AG04450 (cell line): ENCODE measurements at regions not wholly inside any gene's neighbourhood (a gene's known extent, or its start where the extent isn't known, plus 50 kb on each side); places are given as distances from the start of the nearest gene placed in this dataset.

Experiments
- CTCF ChIA-PET: fragments of 300-600, 350-600 bp; formaldehyde crosslinking; extraction: SDS; loops from one replicate; lab custom pipeline; 2022; ENCODE audit warnings: antibody characterized with exemption, inconsistent platforms; lab: Charles Lee
- POLR2A ChIA-PET: fragments of 350-600 bp; formaldehyde crosslinking; extraction: SDS; loops from one replicate; lab custom pipeline; 2021; ENCODE audit warnings: antibody characterized with exemption, inconsistent platforms; lab: Yijun Ruan, JAX
- DNase-seq: peaks from one replicate; pipeline ENCODE4 v3.0.0-alpha.2; 2011; ENCODE audit warnings: low read depth, low spot score
- H3K27ac ChIP-seq: one replicate; pipeline ENCODE4 v1.5.1; 2012; ENCODE audit warnings: low read depth, low read length, control low read depth
- H3K27me3 ChIP-seq: one replicate; pipeline ENCODE4 v1.6.0; 2012; ENCODE audit warnings: low read length; ENCODE audit not compliant: control insufficient read depth, insufficient read depth
- H3K4me3 ChIP-seq: 2 replicates; pipeline ENCODE4 v1.5.1; 2011; ENCODE audit warnings: mild to moderate bottlenecking, low read depth, low read length, control low read depth
- H3K9me3 ChIP-seq: 2 replicates; pipeline ENCODE4 v1.5.1; 2012; ENCODE audit warnings: low read length; ENCODE audit not compliant: control insufficient read depth, insufficient read depth
- TF ChIP-seq, protein P1 (sequence below): IDR thresholded peaks from 2 replicates; pipeline ENCODE4 v1.5.1; 2011; ENCODE audit warnings: low read depth, low read length, control low read depth, inconsistent platforms

DNA sequence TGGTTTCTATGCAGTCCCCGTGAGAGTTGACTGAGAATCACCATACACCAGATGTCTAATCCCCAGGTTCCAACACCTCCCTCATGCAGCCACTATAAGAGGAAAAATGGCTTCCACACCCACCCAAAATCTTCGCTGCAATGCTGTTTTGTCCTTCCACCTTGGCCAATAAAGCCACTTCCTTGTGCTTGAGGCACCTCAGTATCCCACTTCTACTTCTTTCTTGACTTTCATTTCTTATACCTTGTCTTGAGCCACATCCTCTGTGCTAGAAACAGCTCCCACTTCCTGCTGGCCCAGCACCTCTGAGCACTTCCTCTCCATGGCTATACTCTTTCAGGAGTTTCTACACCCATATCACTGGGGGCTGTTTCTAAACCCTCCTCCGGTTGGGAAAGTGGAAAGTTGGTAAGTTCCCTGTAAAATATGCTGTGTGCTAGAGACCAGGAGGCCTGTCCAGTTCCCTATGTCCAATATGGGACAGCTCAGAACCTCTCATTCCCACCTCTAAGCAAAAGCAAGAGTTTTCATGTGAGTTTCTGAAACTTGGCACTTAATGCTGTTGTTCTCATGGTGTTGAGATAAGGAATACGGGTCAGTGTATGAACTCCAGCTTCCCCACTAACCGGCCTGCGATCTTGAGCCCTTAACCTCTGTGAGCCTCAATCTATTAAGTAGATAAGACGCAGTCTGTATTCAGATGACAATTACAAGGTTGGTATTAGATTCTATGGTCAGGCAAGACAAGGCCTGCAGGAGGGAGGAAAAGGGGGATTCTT, 209.1 kb upstream of the ID2 start:
- TF ChIP-seq, protein P1, sequence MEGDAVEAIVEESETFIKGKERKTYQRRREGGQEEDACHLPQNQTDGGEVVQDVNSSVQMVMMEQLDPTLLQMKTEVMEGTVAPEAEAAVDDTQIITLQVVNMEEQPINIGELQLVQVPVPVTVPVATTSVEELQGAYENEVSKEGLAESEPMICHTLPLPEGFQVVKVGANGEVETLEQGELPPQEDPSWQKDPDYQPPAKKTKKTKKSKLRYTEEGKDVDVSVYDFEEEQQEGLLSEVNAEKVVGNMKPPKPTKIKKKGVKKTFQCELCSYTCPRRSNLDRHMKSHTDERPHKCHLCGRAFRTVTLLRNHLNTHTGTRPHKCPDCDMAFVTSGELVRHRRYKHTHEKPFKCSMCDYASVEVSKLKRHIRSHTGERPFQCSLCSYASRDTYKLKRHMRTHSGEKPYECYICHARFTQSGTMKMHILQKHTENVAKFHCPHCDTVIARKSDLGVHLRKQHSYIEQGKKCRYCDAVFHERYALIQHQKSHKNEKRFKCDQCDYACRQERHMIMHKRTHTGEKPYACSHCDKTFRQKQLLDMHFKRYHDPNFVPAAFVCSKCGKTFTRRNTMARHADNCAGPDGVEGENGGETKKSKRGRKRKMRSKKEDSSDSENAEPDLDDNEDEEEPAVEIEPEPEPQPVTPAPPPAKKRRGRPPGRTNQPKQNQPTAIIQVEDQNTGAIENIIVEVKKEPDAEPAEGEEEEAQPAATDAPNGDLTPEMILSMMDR = no peak
- Histone ChIP-seq H3K4me3 (no peak overlapping the region), H3K27ac (no peak overlapping the region), H3K27me3 (peaks cover 2% of the 10 kb centered on the region), H3K9me3 (no peaks in the 10 kb centered on the region)
- no peak for DNase-seq
- ChIA-PET POLR2A (no interaction called here), CTCF (no interaction called here)

DNA sequence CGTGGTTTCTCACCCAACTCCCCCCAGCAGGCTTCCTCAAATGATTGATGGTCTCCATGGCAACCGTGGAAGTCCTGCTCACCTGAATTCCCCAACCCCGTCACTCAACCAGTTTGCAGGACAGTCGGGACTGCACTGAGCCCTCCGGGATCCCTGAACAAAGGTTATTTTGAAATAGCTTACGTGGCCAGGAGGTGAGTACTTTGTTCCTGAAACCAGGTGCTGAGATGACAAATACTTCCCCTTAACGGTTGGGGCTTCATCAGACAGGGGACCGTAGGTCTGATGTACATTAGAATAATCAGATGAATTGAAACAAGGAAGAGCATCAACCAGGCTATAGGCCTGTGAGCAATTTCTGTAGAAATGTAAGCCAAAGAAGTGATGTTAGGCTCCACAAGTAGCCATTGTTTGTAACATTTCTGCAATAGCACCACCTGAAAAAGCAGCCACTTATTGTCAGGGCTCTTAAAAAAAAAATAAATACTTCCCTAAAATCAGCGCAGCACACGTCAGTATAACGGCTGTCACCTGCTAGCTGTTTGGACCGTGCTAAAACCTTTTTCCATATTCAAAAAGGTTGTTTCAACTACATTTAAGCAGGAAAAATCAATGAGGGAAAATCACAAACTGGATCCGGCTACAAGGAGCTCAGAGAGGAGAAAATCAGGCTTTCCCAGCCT, 206.4 kb upstream of the ID2 start:
- CTCF ChIA-PET = interaction anchor here (0.7 kb wide), 1 partner anchor 84 kb away, joined by 4 read pairs; no protein-coding TSS in a partner anchor

DNA sequence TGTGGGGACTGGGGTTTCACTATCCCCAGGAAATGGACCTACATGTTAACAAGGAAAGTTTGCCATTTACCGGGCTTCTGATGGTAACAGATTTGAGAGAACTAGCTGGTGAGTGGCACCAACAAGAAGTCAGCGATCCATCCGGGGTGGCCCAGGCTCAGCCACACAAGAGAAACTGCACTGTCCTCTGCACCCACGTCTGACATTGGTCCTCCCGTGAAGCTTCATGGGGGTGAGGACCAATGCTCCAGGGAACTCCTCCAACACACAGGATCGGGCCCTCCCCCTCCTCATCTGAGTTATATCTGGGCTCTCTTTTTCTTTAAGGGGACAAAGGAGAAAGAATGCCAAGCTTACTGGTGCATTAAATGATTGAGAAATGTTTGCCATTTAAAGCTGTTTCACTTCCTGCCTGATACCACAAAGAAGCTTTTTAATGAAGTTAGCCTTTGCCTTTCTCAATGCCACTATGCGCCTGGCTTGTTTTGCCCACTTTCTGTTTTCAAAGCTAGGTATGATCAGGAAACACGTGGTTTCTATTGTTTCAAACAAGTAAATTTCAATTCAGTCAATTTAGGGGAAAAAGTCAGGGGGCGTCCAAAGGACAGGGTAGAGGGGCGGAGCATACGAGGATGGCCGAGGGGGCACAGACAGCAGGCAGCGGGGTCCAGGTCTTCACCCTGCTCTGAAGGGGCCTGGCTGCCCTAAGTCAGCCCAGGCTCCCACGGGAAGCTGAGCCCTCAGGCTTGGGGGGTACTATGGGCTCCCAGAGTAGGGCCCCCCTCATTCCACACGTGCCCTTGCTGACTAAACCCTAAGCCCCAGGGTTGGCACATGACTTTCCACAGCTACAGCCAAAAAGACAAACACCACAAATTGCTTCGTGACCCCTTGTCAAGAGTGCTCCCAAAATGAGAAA, 204.0 kb upstream of the ID2 start:
- Histone ChIP-seq H3K9me3 (no peaks in the 10 kb centered on the region), H3K27me3 (no peaks in the 10 kb centered on the region), H3K27ac (no peak overlapping the region), H3K4me3 (no peak overlapping the region)
- no peak for DNase-seq
- TF ChIP-seq, protein P1 = no peak
- ChIA-PET POLR2A (no interaction called here), CTCF (no interaction called here)

More for the DNA sequence above, 206.4 kb upstream of the ID2 start:
- H3K4me3 ChIP-seq = no peak overlapping the region
- no peak for DNase-seq
- peaks cover 2% of the 10 kb centered on the region for H3K27me3 ChIP-seq
- POLR2A ChIA-PET = no interaction called here
- H3K9me3 ChIP-seq = no peaks in the 10 kb centered on the region
- H3K27ac ChIP-seq = no peak overlapping the region
- TF ChIP-seq, protein P1 = no peak

DNA sequence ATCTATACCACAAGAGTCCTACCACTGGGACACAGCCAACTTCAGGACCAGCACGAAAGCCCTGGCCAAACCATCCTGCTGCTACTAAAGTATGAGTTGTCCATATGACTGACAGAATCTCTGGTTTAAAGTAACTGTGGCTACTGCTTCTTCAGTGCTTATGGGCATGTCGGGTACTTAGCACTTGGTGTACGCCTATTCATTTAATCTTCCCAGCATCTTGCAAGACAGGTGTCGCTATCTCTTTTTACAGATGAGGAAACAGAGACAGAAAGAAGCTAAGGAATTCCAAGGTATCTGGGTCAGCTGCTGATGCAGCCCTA, 203.4 kb upstream of the ID2 start:
- TF ChIP-seq, protein P1 = no peak
- H3K9me3 ChIP-seq = no peaks in the 10 kb centered on the region
- CTCF ChIA-PET = no interaction called here
- no peak overlapping the region for H3K4me3 ChIP-seq
- H3K27me3 ChIP-seq = no peaks in the 10 kb centered on the region
- POLR2A ChIA-PET = no interaction called here
- no peak for DNase-seq
- no peak overlapping the region for H3K27ac ChIP-seq
